Liver (tissue), 3 donors: ENCODE measurements at regions not wholly inside any gene's neighbourhood (a gene's known extent, or its start where the extent isn't known, plus 50 kb on each side); places are given as distances from the start of the nearest gene placed in this dataset.

Source experiments
- CTCF ChIP-seq: fragments of 150-350 bp; IDR thresholded peaks from 2 replicates; pipeline ENCODE4 v1.5.1; 2017; ENCODE audit warnings: improper control_type of control experiment, low read depth, low read length; ENCODE audit not compliant: missing input control
- EGR1 ChIP-seq, 2 donors: IDR thresholded peaks; 2 replicates each; pipeline ENCODE4 v1.6.1; 2016 to 2018; ENCODE audit warnings: antibody characterized with exemption in 2 of 2, low read depth in 2 of 2
- JUND ChIP-seq, 2 donors: IDR thresholded peaks; 2 replicates each; pipeline ENCODE4 v1.6.1; 2016; ENCODE audit warnings: antibody characterized with exemption in 2 of 2
- RAD21 ChIP-seq, 2 donors: IDR thresholded peaks; 2 replicates each; pipeline ENCODE4 v1.6.1; 2016; ENCODE audit warnings: antibody characterized with exemption in 2 of 2, mild to moderate bottlenecking in 2 of 2
- SP1 ChIP-seq: IDR thresholded peaks from 2 replicates; pipeline ENCODE4 v1.6.1; 2018; ENCODE audit warnings: antibody characterized with exemption, mild to moderate bottlenecking
- TAF1 ChIP-seq: conservative IDR thresholded peaks from 2 replicates; pipeline ENCODE4 v1.6.1; 2016; ENCODE audit warnings: antibody characterized with exemption, mild to moderate bottlenecking
- donor health status: healthy.
- donor health status: healthy.

GRCh38 chr3:55147406-55147805 lies 219.5 kb upstream of the LRTM1 start:
- TF ChIP-seq RAD21 (IDR thresholded peaks at IDR 0.05) (no peak), JUND (IDR thresholded peaks at IDR 0.05) (no peak), TAF1 (no peak), CTCF (no peak), SP1 (no peak), EGR1 (IDR thresholded peaks at IDR 0.05; ENCODE audit: low read depth in 2 of 2) (no peak)
